ENCODE measurements at regions not wholly inside any gene's neighbourhood (a gene's known extent, or its start where the extent isn't known, plus 50 kb on each side); places are given as distances from the start of the nearest gene placed in this dataset.

DNA sequence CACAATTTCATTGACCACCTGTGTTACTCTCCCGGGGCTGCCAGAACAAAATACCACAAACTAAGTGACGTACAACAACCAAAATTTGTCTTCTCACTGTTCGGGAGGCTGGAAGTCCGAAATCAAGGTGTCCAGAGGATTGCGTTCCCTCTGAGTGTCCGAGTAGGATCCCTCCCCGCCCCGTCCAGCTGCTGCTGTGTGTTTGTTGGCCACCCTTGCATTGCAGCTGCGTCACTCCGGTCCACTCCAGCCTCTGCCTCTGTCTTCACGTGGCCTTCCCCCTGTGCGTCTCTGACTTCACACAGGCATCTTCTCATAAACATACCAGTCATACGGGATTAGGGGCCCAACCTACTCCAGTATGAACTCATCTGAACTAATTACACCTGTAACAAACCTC lies 251.8 kb upstream of the SMIM21 start:
- TF ChIP-seq, protein P1, sequence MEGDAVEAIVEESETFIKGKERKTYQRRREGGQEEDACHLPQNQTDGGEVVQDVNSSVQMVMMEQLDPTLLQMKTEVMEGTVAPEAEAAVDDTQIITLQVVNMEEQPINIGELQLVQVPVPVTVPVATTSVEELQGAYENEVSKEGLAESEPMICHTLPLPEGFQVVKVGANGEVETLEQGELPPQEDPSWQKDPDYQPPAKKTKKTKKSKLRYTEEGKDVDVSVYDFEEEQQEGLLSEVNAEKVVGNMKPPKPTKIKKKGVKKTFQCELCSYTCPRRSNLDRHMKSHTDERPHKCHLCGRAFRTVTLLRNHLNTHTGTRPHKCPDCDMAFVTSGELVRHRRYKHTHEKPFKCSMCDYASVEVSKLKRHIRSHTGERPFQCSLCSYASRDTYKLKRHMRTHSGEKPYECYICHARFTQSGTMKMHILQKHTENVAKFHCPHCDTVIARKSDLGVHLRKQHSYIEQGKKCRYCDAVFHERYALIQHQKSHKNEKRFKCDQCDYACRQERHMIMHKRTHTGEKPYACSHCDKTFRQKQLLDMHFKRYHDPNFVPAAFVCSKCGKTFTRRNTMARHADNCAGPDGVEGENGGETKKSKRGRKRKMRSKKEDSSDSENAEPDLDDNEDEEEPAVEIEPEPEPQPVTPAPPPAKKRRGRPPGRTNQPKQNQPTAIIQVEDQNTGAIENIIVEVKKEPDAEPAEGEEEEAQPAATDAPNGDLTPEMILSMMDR (conservative IDR thresholded peaks at IDR 0.05; ENCODE audit: low read depth in 2 of 2), result no peak
- TF ChIP-seq, protein P2, sequence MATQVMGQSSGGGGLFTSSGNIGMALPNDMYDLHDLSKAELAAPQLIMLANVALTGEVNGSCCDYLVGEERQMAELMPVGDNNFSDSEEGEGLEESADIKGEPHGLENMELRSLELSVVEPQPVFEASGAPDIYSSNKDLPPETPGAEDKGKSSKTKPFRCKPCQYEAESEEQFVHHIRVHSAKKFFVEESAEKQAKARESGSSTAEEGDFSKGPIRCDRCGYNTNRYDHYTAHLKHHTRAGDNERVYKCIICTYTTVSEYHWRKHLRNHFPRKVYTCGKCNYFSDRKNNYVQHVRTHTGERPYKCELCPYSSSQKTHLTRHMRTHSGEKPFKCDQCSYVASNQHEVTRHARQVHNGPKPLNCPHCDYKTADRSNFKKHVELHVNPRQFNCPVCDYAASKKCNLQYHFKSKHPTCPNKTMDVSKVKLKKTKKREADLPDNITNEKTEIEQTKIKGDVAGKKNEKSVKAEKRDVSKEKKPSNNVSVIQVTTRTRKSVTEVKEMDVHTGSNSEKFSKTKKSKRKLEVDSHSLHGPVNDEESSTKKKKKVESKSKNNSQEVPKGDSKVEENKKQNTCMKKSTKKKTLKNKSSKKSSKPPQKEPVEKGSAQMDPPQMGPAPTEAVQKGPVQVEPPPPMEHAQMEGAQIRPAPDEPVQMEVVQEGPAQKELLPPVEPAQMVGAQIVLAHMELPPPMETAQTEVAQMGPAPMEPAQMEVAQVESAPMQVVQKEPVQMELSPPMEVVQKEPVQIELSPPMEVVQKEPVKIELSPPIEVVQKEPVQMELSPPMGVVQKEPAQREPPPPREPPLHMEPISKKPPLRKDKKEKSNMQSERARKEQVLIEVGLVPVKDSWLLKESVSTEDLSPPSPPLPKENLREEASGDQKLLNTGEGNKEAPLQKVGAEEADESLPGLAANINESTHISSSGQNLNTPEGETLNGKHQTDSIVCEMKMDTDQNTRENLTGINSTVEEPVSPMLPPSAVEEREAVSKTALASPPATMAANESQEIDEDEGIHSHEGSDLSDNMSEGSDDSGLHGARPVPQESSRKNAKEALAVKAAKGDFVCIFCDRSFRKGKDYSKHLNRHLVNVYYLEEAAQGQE (IDR thresholded peaks at IDR 0.05; ENCODE audit: unreplicated experiment), result no peak

All from GM23338 (cell line).